Ovary (tissue), 3 donors: ENCODE measurements at regions not wholly inside any gene's neighbourhood (a gene's known extent, or its start where the extent isn't known, plus 50 kb on each side); places are given as distances from the start of the nearest gene placed in this dataset.

Experiments
- EP300 ChIP-seq: sonication (generic); formaldehyde crosslinking; IDR thresholded peaks from one replicate; pipeline ENCODE4 v1.6.1; 2017; ENCODE audit warnings: antibody characterized with exemption
- TF ChIP-seq, protein P1 (sequence below), 3 donors: fragments of 450-650 bp in 2 of 3; fragments of 200-600 bp in 1 of 3; IDR thresholded peaks; one replicate each; pipeline versions ENCODE4 v1.5.1 to v1.8.0; 2016 to 2022; ENCODE audit warnings: antibody characterized with exemption in 3 of 3, mild to moderate bottlenecking in 1 of 3
- donor health status: DM: no; HTN: no; CAD: no.

DNA sequence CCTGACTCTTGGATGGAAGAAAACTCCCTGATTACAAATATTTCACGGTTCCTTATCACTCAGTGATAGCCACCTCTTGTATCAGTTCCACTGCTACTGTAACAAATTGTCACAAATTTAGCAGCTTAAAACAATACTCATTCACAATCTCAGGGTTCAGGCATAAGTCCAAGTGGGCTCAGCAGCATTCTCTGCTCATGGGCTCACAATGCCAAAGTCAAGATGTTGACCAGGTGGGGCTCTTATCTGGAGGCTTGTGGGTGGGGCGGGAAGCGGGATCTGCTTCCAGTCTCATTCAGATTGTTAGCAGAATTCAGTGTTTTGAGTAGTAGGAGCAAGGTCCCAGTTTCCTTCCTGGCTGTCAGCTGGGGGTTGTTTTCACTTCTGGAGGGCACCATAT lies 137.3 kb upstream of the FAM78B start:
- TF ChIP-seq, protein P1, sequence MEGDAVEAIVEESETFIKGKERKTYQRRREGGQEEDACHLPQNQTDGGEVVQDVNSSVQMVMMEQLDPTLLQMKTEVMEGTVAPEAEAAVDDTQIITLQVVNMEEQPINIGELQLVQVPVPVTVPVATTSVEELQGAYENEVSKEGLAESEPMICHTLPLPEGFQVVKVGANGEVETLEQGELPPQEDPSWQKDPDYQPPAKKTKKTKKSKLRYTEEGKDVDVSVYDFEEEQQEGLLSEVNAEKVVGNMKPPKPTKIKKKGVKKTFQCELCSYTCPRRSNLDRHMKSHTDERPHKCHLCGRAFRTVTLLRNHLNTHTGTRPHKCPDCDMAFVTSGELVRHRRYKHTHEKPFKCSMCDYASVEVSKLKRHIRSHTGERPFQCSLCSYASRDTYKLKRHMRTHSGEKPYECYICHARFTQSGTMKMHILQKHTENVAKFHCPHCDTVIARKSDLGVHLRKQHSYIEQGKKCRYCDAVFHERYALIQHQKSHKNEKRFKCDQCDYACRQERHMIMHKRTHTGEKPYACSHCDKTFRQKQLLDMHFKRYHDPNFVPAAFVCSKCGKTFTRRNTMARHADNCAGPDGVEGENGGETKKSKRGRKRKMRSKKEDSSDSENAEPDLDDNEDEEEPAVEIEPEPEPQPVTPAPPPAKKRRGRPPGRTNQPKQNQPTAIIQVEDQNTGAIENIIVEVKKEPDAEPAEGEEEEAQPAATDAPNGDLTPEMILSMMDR (IDR thresholded peaks at IDR 0.05): no peak
- no peak for TF ChIP-seq EP300
